BLaER1 (cell line): ENCODE measurements at regions not wholly inside any gene's neighbourhood (a gene's known extent, or its start where the extent isn't known, plus 50 kb on each side); places are given as distances from the start of the nearest gene placed in this dataset.

Experiments
- H3K27ac ChIP-seq: shearing (Covaris generic); formaldehyde crosslinking; 2 replicates; pipeline ENCODE4 v1.8.1; 2022
- H3K27me3 ChIP-seq: shearing (Covaris generic); formaldehyde crosslinking; 2 replicates; pipeline ENCODE4 v1.8.1; 2022
- H3K36me3 ChIP-seq: shearing (Covaris generic); formaldehyde crosslinking; 2 replicates; pipeline ENCODE4 v1.8.1; 2022
- H3K4me1 ChIP-seq: shearing (Covaris generic); formaldehyde crosslinking; 2 replicates; pipeline ENCODE4 v1.8.1; 2022
- H3K4me2 ChIP-seq: shearing (Covaris generic); formaldehyde crosslinking; 2 replicates; pipeline ENCODE4 v1.8.1; 2022
- H3K4me3 ChIP-seq: shearing (Covaris generic); formaldehyde crosslinking; 2 replicates; pipeline ENCODE4 v1.8.1; 2022
- H3K9ac ChIP-seq: shearing (Covaris generic); formaldehyde crosslinking; 2 replicates; pipeline ENCODE4 v1.8.1; 2022
- H3K9me3 ChIP-seq: shearing (Covaris generic); formaldehyde crosslinking; 2 replicates; pipeline ENCODE4 v1.8.1; 2022
- H4K20me1 ChIP-seq: shearing (Covaris generic); formaldehyde crosslinking; 2 replicates; pipeline ENCODE4 v1.8.1; 2022
- Cebpa-rat ChIP-seq: shearing (Covaris generic); IDR thresholded peaks from 2 replicates; pipeline ENCODE4 v1.8.1; 2022

- TF ChIP-seq Cebpa-rat: no peak
- Histone ChIP-seq H3K36me3 (no peaks in the 10 kb centered on the region), H3K9me3 (peaks cover 22% of the 10 kb centered on the region), H3K4me1 (peaks cover 46% of the 10 kb centered on the region), H3K4me2 (peak overlapping the region; percentile 72), H3K27me3 (no peaks in the 10 kb centered on the region), H3K27ac (no peak overlapping the region), H3K9ac (no peak overlapping the region), H4K20me1 (no peaks in the 10 kb centered on the region), H3K4me3 (no peak overlapping the region)
Measured at GRCh38 chr22:47927648-47928210, 1165.3 kb downstream of the TBC1D22A start.

GRCh38 chr22:47923011-47923427 lies 1160.6 kb downstream of the TBC1D22A start:
- Histone ChIP-seq H3K9me3 (peaks cover 12% of the 10 kb centered on the region; the same call in 1 of the 2 replicates), H3K27me3 (no peaks in the 10 kb centered on the region), H3K4me1 (peaks cover 23% of the 10 kb centered on the region), H3K27ac (no peak overlapping the region), H3K36me3 (no peaks in the 10 kb centered on the region), H4K20me1 (no peaks in the 10 kb centered on the region), H3K4me3 (no peak overlapping the region), H3K4me2 (peak overlapping the region; percentile 18), H3K9ac (no peak overlapping the region)
- no peak for TF ChIP-seq Cebpa-rat

GRCh38 chr22:47921906-47922305 lies 1159.5 kb downstream of the TBC1D22A start:
- Histone ChIP-seq H3K9me3 (peaks cover 12% of the 10 kb centered on the region; the same call in 1 of the 2 replicates), H3K9ac (no peak overlapping the region), H3K27me3 (no peaks in the 10 kb centered on the region), H3K4me2 (no peak overlapping the region), H3K36me3 (no peaks in the 10 kb centered on the region), H3K27ac (no peak overlapping the region), H3K4me3 (no peak overlapping the region), H3K4me1 (peaks cover 13% of the 10 kb centered on the region), H4K20me1 (no peaks in the 10 kb centered on the region)
- no peak for TF ChIP-seq Cebpa-rat

- H3K4me2 ChIP-seq: no peak overlapping the region
- H4K20me1 ChIP-seq: no peaks in the 10 kb centered on the region
- peaks cover 12% of the 10 kb centered on the region; the same call in 1 of the 2 replicates for H3K9me3 ChIP-seq
- H3K27me3 ChIP-seq: no peaks in the 10 kb centered on the region
- no peaks in the 10 kb centered on the region for H3K36me3 ChIP-seq
- H3K9ac ChIP-seq: no peak overlapping the region
- no peak for TF ChIP-seq Cebpa-rat
- peaks cover 13% of the 10 kb centered on the region for H3K4me1 ChIP-seq
- H3K27ac ChIP-seq: no peak overlapping the region
- H3K4me3 ChIP-seq: no peak overlapping the region
Measured at GRCh38 chr22:47920380-47920959, 1158.0 kb downstream of the TBC1D22A start.

- H3K9me3 ChIP-seq: peaks cover 11% of the 10 kb centered on the region; the same call in 1 of the 2 replicates
Measured at GRCh38 chr22:47919893-47920292, 1157.4 kb downstream of the TBC1D22A start.

GRCh38 chr22:47919001-47919441 lies 1156.6 kb downstream of the TBC1D22A start:
- Histone ChIP-seq H3K36me3 (no peaks in the 10 kb centered on the region), H3K27me3 (no peaks in the 10 kb centered on the region), H3K4me1 (peaks cover 10% of the 10 kb centered on the region), H4K20me1 (no peaks in the 10 kb centered on the region), H3K9me3 (peaks cover 2% of the 10 kb centered on the region; the same call in 1 of the 2 replicates), H3K4me3 (no peak overlapping the region), H3K4me2 (no peak overlapping the region), H3K27ac (no peak overlapping the region), H3K9ac (no peak overlapping the region)
- TF ChIP-seq Cebpa-rat: no peak

More at GRCh38 chr22:47919893-47920292, 1157.4 kb downstream of the TBC1D22A start:
- TF ChIP-seq Cebpa-rat: no peak
- H3K36me3 ChIP-seq: no peaks in the 10 kb centered on the region
- H3K4me2 ChIP-seq: no peak overlapping the region
- no peaks in the 10 kb centered on the region for H4K20me1 ChIP-seq
- peaks cover 13% of the 10 kb centered on the region for H3K4me1 ChIP-seq
- H3K4me3 ChIP-seq: no peak overlapping the region
- H3K9ac ChIP-seq: no peak overlapping the region
- H3K27ac ChIP-seq: no peak overlapping the region
- no peaks in the 10 kb centered on the region for H3K27me3 ChIP-seq

- no peaks in the 10 kb centered on the region for H3K9me3 ChIP-seq
- no peak overlapping the region for H3K4me2 ChIP-seq
- no peak for TF ChIP-seq Cebpa-rat
- no peak overlapping the region for H3K27ac ChIP-seq
- H3K9ac ChIP-seq: no peak overlapping the region
- H3K4me1 ChIP-seq: peaks cover 4% of the 10 kb centered on the region
- H3K36me3 ChIP-seq: no peaks in the 10 kb centered on the region
- H3K27me3 ChIP-seq: no peaks in the 10 kb centered on the region
- no peak overlapping the region for H3K4me3 ChIP-seq
- H4K20me1 ChIP-seq: no peaks in the 10 kb centered on the region
Measured at GRCh38 chr22:47918276-47918921, 1155.9 kb downstream of the TBC1D22A start.

GRCh38 chr22:47914481-47915097 lies 1152.1 kb downstream of the TBC1D22A start:
- Histone ChIP-seq H3K4me1 (no peaks in the 10 kb centered on the region), H3K27me3 (no peaks in the 10 kb centered on the region), H3K4me2 (no peak overlapping the region), H3K36me3 (no peaks in the 10 kb centered on the region), H3K4me3 (no peak overlapping the region), H3K9ac (no peak overlapping the region), H3K9me3 (peaks cover 6% of the 10 kb centered on the region), H3K27ac (no peak overlapping the region), H4K20me1 (no peaks in the 10 kb centered on the region)
- no peak for TF ChIP-seq Cebpa-rat

GRCh38 chr22:47902646-47903180 lies 1140.3 kb downstream of the TBC1D22A start:
- TF ChIP-seq Cebpa-rat: no peak
- Histone ChIP-seq H3K4me2 (no peak overlapping the region), H4K20me1 (no peaks in the 10 kb centered on the region)

More at GRCh38 chr22:47902646-47903180, 1140.3 kb downstream of the TBC1D22A start:
- Histone ChIP-seq H3K27ac (no peak overlapping the region), H3K9ac (no peak overlapping the region), H3K36me3 (no peaks in the 10 kb centered on the region), H3K4me1 (no peaks in the 10 kb centered on the region), H3K9me3 (no peaks in the 10 kb centered on the region), H3K27me3 (no peaks in the 10 kb centered on the region), H3K4me3 (no peak overlapping the region)
